Activated naive CD4-positive, alpha-beta T cell treated with anti-CD3 and anti-CD28 coated beads for 36 hours (primary cell): ENCODE measurements at regions not wholly inside any gene's neighbourhood (a gene's known extent, or its start where the extent isn't known, plus 50 kb on each side); places are given as distances from the start of the nearest gene placed in this dataset.
"Not testable (repeated sequence)": the region's sequence is repeated elsewhere in the genome, so short reads cannot be mapped to it uniquely, and the experiment has no call there.

Source experiments
- CTCF ChIA-PET: fragments of 350-600 bp; sonication (Branson Sonifier 250); formaldehyde crosslinking; loops from one replicate; lab custom pipeline; 2021; ENCODE audit warnings: antibody characterized with exemption; lab: Charles Lee
- DNase-seq: peaks from one replicate; pipeline ENCODE4 v3.0.0-alpha.2; 2020
- H3K27ac Mint-ChIP-seq: one replicate; pipeline ENCODE4 v1.8.0; 2021; ENCODE audit warnings: mild to moderate bottlenecking, mixed read lengths
- H3K27me3 Mint-ChIP-seq: one replicate; pipeline ENCODE4 v1.8.0; 2021; ENCODE audit warnings: low read depth, mixed read lengths
- H3K36me3 Mint-ChIP-seq: one replicate; pipeline ENCODE4 v1.8.0; 2021; ENCODE audit warnings: low read depth, mixed read lengths
- H3K4me1 Mint-ChIP-seq: one replicate; pipeline ENCODE4 v1.8.0; 2021; ENCODE audit warnings: low read depth, mixed read lengths
- H3K4me3 Mint-ChIP-seq: one replicate; pipeline ENCODE4 v1.8.0; 2021; ENCODE audit warnings: mild to moderate bottlenecking, moderate library complexity, mixed read lengths
- H3K9me3 Mint-ChIP-seq: one replicate; pipeline ENCODE4 v1.8.0; 2021; ENCODE audit warnings: mixed read lengths
- intact Hi-C: fragments of 100-400 bp; cut with micrococcal nuclease; formaldehyde crosslinking; loops from one replicate; pipeline ENCODE4 v1.15.1; 2023

- no peak overlapping the region for H3K4me3 Mint-ChIP-seq
- intact Hi-C loops, result no loop called here
- H3K4me1 Mint-ChIP-seq, result peaks cover 6% of the 10 kb centered on the region
- DNase-seq, result no peak
- CTCF ChIA-PET, result no interaction called here
- H3K9me3 Mint-ChIP-seq, result no peaks in the 10 kb centered on the region
- H3K27me3 Mint-ChIP-seq, result peaks cover 5% of the 10 kb centered on the region
- H3K36me3 Mint-ChIP-seq, result no peaks in the 10 kb centered on the region
- H3K27ac Mint-ChIP-seq, result no peak overlapping the region
These were observed 222.4 kb downstream of the ANTXR2 start for GRCh38 chr4:79850626-79851025.

DNA sequence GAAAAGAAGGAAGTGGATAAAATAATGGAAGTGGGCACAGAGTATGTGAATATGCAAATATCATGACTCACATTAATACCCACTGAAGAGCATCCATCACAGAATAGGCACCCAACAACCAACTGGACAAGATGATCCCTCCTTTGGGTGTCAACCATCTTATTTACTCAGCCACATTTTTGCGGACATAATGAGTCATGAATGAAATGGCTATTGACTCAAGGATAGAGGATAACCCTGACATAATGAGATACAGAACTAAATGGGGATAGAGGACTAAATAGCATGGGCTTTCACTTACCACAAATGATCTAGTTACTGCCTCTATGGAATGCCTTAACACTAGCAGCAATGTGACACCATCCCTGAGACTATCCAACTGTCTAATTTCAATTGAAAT, 224.7 kb downstream of the ANTXR2 start:
- Mint-ChIP-seq H3K36me3 (no peaks in the 10 kb centered on the region), H3K4me3 (no peak overlapping the region), H3K27ac (no peak overlapping the region), H3K9me3 (peaks cover 9% of the 10 kb centered on the region), H3K27me3 (peaks cover 9% of the 10 kb centered on the region), H3K4me1 (peaks cover 6% of the 10 kb centered on the region)
- intact Hi-C loops, result no loop called here
- CTCF ChIA-PET, result no interaction called here
- DNase-seq, result no peak

GRCh38 chr4:79847411-79847810, 225.6 kb downstream of the ANTXR2 start:
- intact Hi-C loops, result no loop called here
- Mint-ChIP-seq H3K9me3 (peaks cover 10% of the 10 kb centered on the region), H3K27ac (no peak overlapping the region), H3K4me3 (no peak overlapping the region), H3K4me1 (peaks cover 4% of the 10 kb centered on the region), H3K27me3 (peaks cover 12% of the 10 kb centered on the region), H3K36me3 (no peaks in the 10 kb centered on the region)
- DNase-seq, result no peak
- CTCF ChIA-PET, result no interaction called here

DNA sequence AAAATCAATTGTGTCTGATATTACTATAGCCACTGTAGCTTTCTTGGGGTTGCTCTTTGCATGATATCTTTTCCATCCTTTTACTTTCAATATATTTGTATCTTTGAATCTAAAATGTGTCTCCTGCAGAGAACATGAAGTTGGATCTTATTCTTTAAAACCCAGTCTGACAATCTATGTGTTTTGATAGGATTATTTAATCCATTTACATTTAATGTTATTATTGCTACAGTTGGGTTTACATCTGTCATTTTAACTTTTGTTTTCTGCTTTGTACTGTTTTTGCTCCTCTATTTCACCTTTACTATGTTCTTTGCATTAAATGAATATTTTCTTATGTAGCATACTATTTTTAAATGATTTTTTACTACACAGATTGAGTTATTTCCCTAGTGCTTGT, 230.9 kb downstream of the ANTXR2 start:
- Mint-ChIP-seq H3K9me3 (peaks cover 14% of the 10 kb centered on the region), H3K27me3 (peaks cover 14% of the 10 kb centered on the region), H3K4me1 (no peaks in the 10 kb centered on the region), H3K27ac (no peak overlapping the region), H3K4me3 (no peak overlapping the region), H3K36me3 (no peaks in the 10 kb centered on the region)
- CTCF ChIA-PET, result no interaction called here
- no peak for DNase-seq
- intact Hi-C loops, result no loop called here

GRCh38 chr4:79833857-79834256, 239.2 kb downstream of the ANTXR2 start:
- Mint-ChIP-seq H3K4me1 (peaks cover 12% of the 10 kb centered on the region), H3K36me3 (no peaks in the 10 kb centered on the region), H3K4me3 (no peak overlapping the region), H3K27ac (no peak overlapping the region), H3K27me3 (peaks cover 8% of the 10 kb centered on the region), H3K9me3 (peaks cover 7% of the 10 kb centered on the region)
- intact Hi-C loops, result loop anchor here (2.0 to 5.0 kb wide), 4 partner anchors 173 to 339 kb away; no protein-coding TSS in a partner anchor
- no peak for DNase-seq
- CTCF ChIA-PET, result interaction anchor here (0.6 kb wide), 1 partner anchor 16 kb away, joined by 3 read pairs; no protein-coding TSS in a partner anchor

GRCh38 chr4:79831701-79832514, 241.1 kb downstream of the ANTXR2 start:
- peaks cover 5% of the 10 kb centered on the region for H3K9me3 Mint-ChIP-seq
- intact Hi-C loops, result loop anchor here (1.0 to 5.0 kb wide), 7 partner anchors 175 to 348 kb away; no protein-coding TSS in a partner anchor
- H3K4me3 Mint-ChIP-seq, result no peak overlapping the region
- no peak for DNase-seq
- H3K27ac Mint-ChIP-seq, result no peak overlapping the region
- H3K4me1 Mint-ChIP-seq, result peaks cover 12% of the 10 kb centered on the region
- CTCF ChIA-PET, result no interaction called here
- H3K36me3 Mint-ChIP-seq, result no peaks in the 10 kb centered on the region
- H3K27me3 Mint-ChIP-seq, result peaks cover 8% of the 10 kb centered on the region

GRCh38 chr4:79831119-79831528, 241.9 kb downstream of the ANTXR2 start:
- CTCF ChIA-PET, result no interaction called here
- Mint-ChIP-seq H3K27me3 (peaks cover 8% of the 10 kb centered on the region), H3K36me3 (no peaks in the 10 kb centered on the region), H3K4me3 (no peak overlapping the region), H3K27ac (no peak overlapping the region), H3K9me3 (no peaks in the 10 kb centered on the region), H3K4me1 (peaks cover 12% of the 10 kb centered on the region)
- intact Hi-C loops, result loop anchor here (5.0 kb wide), 2 partner anchors 176 to 304 kb away; no protein-coding TSS in a partner anchor
- DNase-seq, result no peak

DNA sequence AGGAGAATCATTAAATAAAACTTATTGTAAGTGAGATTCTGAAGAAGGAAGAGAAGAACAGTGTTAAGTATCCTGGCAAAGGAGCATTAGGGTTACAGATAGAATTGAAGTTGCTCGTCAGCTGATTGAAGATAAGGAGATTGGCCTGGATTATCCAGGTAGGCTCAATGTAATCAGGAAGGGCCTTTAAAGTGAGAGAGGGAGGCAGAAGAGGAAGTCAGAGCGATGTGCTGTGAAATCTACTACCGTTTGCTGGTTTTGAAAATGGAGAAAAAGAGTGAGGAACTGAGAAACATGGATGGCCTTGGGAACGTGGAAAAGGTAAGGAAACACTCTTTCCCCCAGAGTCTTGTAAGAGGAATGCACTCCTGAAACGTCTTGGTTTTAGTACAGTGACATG, 245.7 kb downstream of the ANTXR2 start:
- Mint-ChIP-seq H3K36me3 (no peaks in the 10 kb centered on the region), H3K9me3 (peaks cover 2% of the 10 kb centered on the region), H3K27ac (no peak overlapping the region), H3K27me3 (peaks cover 6% of the 10 kb centered on the region), H3K4me3 (no peak overlapping the region), H3K4me1 (peaks cover 10% of the 10 kb centered on the region)
- CTCF ChIA-PET, result no interaction called here
- DNase-seq, result no peak
- intact Hi-C loops, result no loop called here

DNA sequence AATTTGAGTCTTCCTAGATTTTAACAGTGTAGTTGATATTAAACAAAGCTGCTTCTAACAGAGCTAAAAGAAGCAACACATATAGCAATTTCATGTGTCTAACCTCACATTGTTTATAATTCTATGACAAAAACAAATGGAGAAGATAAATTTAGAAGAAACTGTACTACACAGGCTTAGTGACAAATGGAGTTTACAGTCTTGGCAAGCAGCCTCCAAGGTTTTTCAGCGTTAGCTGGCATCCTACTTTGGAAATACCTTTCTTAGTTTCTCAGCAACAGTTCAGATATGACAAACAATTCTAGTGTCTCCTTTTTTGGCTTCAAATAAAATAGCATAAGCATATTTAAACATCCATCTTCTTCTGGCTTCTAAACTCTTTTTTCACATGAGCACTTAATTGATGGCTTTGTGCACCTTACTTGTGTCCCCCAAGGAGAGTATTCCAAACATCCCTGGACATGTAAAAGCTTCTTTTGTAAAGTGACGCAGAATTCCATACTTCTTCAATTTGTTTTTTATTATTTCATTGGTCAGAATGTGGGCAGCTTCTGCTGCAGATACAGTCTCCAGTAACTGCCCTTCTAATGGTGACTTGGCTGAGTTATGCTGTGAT, 249.8 kb downstream of the ANTXR2 start:
- Mint-ChIP-seq H3K9me3 (peaks cover 2% of the 10 kb centered on the region), H3K27me3 (peaks cover 3% of the 10 kb centered on the region), H3K36me3 (no peaks in the 10 kb centered on the region), H3K4me3 (no peak overlapping the region), H3K4me1 (no peaks in the 10 kb centered on the region), H3K27ac (no peak overlapping the region)
- intact Hi-C loops, result no loop called here
- CTCF ChIA-PET, result no interaction called here
- DNase-seq, result no peak

DNA sequence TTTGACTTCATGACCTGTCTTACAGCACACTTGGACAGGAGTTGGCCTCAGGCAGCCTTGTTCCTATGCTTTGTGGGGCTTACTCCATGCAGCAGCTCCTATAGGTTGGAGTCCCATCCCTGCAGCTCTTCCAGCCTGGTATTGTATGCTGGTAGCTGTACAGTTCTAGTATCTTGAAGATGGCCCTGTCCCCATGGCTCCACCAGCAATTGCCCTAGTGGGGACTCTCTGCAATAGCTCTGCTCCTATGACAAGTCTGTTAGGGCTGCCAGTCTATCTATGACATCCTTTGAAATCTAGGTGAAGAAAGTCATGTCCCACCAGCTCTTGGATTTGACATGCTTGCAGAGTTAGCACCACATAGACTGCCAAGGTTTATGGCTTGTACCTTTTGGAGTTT, 252.6 kb downstream of the ANTXR2 start:
- H3K9me3 Mint-ChIP-seq, result peaks cover 2% of the 10 kb centered on the region
- intact Hi-C loops, result no loop called here
- CTCF ChIA-PET, result interaction anchor here (0.5 kb wide), 1 partner anchor 75 kb away, joined by 3 read pairs; no protein-coding TSS in a partner anchor
- H3K4me3 Mint-ChIP-seq, result no peak overlapping the region
- H3K27ac Mint-ChIP-seq, result no peak overlapping the region
- no peaks in the 10 kb centered on the region for H3K27me3 Mint-ChIP-seq
- H3K4me1 Mint-ChIP-seq, result no peaks in the 10 kb centered on the region
- H3K36me3 Mint-ChIP-seq, result no peaks in the 10 kb centered on the region
- DNase-seq, result no peak

DNA sequence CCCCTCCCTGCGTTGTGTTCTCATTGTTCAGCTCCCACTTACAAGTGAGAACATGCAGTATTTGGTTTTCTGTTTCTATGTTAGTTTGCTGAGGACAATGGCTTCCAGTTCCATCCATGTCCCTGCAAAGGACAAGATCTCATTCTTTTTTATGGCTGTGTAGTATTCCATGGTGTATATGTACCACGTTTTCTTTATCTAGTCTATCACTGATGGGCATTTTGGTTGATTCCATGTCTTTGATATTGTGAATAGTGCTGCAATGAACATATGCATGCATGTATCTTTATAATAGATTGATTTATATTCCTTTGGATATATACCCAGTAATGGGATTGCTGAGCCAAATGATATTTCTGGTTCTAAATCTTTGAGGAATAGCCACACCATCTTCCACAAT, 265.1 kb downstream of the ANTXR2 start:
- CTCF ChIA-PET, H3K27ac Mint-ChIP-seq, DNase-seq, intact Hi-C loops, H3K4me1 Mint-ChIP-seq, H3K4me3 Mint-ChIP-seq, H3K36me3 Mint-ChIP-seq, H3K9me3 Mint-ChIP-seq: not testable (repeated sequence)
- peaks cover 22% of the 10 kb centered on the region for H3K27me3 Mint-ChIP-seq

- CTCF ChIA-PET, result no interaction called here
These were observed 275.0 kb downstream of the ANTXR2 start for GRCh38 chr4:79798047-79798446.

More at GRCh38 chr4:79798047-79798446, 275.0 kb downstream of the ANTXR2 start:
- Mint-ChIP-seq H3K27me3 (peaks cover 4% of the 10 kb centered on the region), H3K36me3 (no peaks in the 10 kb centered on the region), H3K27ac (no peak overlapping the region), H3K4me1 (no peaks in the 10 kb centered on the region), H3K9me3 (no peaks in the 10 kb centered on the region), H3K4me3 (no peak overlapping the region)
- DNase-seq, result no peak
- intact Hi-C loops, result no loop called here
